ENCODE measurements at regions not wholly inside any gene's neighbourhood (a gene's known extent, or its start where the extent isn't known, plus 50 kb on each side); places are given as distances from the start of the nearest gene placed in this dataset.

GRCh38 chr11:45455536-45455935 is 169.4 kb upstream of the SYT13 start:
- TF ChIP-seq, protein P1, sequence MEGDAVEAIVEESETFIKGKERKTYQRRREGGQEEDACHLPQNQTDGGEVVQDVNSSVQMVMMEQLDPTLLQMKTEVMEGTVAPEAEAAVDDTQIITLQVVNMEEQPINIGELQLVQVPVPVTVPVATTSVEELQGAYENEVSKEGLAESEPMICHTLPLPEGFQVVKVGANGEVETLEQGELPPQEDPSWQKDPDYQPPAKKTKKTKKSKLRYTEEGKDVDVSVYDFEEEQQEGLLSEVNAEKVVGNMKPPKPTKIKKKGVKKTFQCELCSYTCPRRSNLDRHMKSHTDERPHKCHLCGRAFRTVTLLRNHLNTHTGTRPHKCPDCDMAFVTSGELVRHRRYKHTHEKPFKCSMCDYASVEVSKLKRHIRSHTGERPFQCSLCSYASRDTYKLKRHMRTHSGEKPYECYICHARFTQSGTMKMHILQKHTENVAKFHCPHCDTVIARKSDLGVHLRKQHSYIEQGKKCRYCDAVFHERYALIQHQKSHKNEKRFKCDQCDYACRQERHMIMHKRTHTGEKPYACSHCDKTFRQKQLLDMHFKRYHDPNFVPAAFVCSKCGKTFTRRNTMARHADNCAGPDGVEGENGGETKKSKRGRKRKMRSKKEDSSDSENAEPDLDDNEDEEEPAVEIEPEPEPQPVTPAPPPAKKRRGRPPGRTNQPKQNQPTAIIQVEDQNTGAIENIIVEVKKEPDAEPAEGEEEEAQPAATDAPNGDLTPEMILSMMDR (IDR thresholded peaks at IDR 0.05; ENCODE audit: extremely low read depth, missing control alignments): no peak
- no peak for DNase-seq (ENCODE audit: low spot score)

GRCh38 chr11:45454917-45455401 is 168.8 kb upstream of the SYT13 start:
- TF ChIP-seq, protein P1 (IDR thresholded peaks at IDR 0.05; ENCODE audit: extremely low read depth, missing control alignments): no peak

GRCh38 chr11:45453721-45454120 is 167.6 kb upstream of the SYT13 start:
- DNase-seq (ENCODE audit: low spot score): no peak

More at GRCh38 chr11:45454917-45455401, 168.8 kb upstream of the SYT13 start:
- DNase-seq (ENCODE audit: low spot score): no peak

DNA sequence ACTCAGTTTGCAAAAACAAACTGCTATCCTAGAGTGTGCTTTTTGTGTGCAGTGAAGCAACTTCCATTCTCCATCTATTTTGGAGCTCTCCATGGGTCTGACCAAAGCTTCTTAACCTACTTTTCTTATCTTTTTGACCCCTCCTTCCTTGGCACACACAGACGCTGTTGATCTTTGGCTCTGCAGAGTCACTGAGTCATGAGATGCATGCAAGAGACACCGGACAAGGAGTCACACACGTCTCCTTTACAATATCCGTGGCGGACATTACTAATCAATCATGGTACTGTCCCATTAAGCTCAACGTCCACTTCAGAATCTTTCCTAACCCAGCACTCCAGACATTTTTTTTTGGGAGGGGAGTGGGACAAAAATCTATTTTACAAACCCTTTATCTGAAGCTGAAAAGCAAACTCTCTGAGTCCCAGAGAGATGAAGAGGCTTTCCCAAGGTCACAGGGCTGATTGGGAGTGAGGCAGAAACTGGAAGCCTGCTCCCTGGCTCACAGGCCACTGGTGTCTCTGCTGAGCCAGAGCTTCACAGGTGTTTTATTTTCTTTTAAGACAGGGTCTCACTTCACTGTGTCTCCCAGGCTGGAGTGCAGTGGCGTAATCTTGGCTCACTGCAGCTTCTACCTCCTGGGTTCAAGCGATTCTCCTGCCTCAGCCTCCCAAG is 165.8 kb upstream of the SYT13 start:
- no peak for DNase-seq (ENCODE audit: low spot score)
- TF ChIP-seq, protein P1 (IDR thresholded peaks at IDR 0.05; ENCODE audit: extremely low read depth, missing control alignments): no peak

More at GRCh38 chr11:45453721-45454120, 167.6 kb upstream of the SYT13 start:
- TF ChIP-seq, protein P1 (IDR thresholded peaks at IDR 0.05; ENCODE audit: extremely low read depth, missing control alignments): no peak

GRCh38 chr11:45450189-45450588 is 164.0 kb upstream of the SYT13 start:
- TF ChIP-seq, protein P1 (IDR thresholded peaks at IDR 0.05; ENCODE audit: extremely low read depth, missing control alignments): no peak
- DNase-seq (ENCODE audit: low spot score): no peak

DNA sequence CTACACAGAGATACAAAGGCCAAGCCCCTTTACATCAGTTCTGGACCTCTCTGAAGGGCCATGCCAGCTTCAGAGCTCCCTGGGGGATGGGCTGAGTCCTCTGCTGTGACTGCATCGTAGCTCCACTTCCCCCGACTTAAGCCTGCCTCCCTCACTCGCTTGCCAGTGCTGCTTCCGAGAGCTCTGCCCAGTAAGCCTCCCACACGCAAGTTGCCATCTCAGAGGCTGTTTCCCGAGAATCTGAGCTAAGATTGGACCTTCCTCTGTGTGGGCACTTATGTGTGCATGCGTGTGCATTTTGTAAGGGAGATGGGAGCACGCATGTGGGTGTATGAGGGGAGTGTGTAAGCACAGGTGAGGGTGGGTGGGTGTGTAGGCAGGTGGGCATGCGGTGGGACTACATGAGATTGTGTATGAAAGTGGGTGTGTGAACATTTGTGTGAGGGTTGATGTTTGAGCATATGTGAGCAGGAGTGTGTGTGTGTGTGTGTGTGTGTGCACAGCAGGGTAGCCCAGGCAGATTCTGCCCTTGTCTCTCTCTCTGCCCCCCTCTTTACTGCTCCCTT is 163.0 kb upstream of the SYT13 start:
- no peak for DNase-seq (ENCODE audit: low spot score)

GRCh38 chr11:45448561-45448960 is 162.4 kb upstream of the SYT13 start:
- TF ChIP-seq, protein P1 (IDR thresholded peaks at IDR 0.05; ENCODE audit: extremely low read depth, missing control alignments): no peak
- no peak for DNase-seq (ENCODE audit: low spot score)

More for the DNA sequence above, 163.0 kb upstream of the SYT13 start:
- TF ChIP-seq, protein P1 (IDR thresholded peaks at IDR 0.05; ENCODE audit: extremely low read depth, missing control alignments): no peak

Measured in GM20000 (cell line).